Thyroid gland (tissue), 4 donors: ENCODE measurements at regions not wholly inside any gene's neighbourhood (a gene's known extent, or its start where the extent isn't known, plus 50 kb on each side); places are given as distances from the start of the nearest gene placed in this dataset.

Experiments
- DNase-seq, 2 donors: peaks; one replicate each; pipeline ENCODE4 v3.0.0-alpha.2; 2019
- H3K27ac ChIP-seq, 3 donors: fragments of 200-600 bp; sonication (generic); 1 replicate in 2 of 3; 2 replicates in 1 of 3; pipeline ENCODE4 v1.5.1; 2016 to 2019; ENCODE audit warnings: mild to moderate bottlenecking in 1 of 3, moderate library complexity in 1 of 3
- H3K27me3 ChIP-seq: fragments of 200-600 bp; sonication (generic); one replicate; pipeline ENCODE4 v1.5.1; 2019
- H3K36me3 ChIP-seq, 2 donors: fragments of 200-600 bp; sonication (generic); one replicate each; pipeline ENCODE4 v1.5.1; 2016 to 2019
- H3K4me1 ChIP-seq, 2 donors: fragments of 200-600 bp; sonication (generic); one replicate each; pipeline ENCODE4 v1.5.1; 2017 to 2019
- H3K4me3 ChIP-seq, 3 donors: fragments of 200-600 bp; sonication (generic); replicated peaks in 1 of 3; 1 replicate in 2 of 3; 2 replicates in 1 of 3; pipeline ENCODE4 v1.5.1; 2016; ENCODE audit warnings: mild to moderate bottlenecking in 1 of 3
- H3K9me3 ChIP-seq: fragments of 200-600 bp; sonication (generic); one replicate; pipeline ENCODE4 v1.5.1; 2017
- POLR2A ChIP-seq, 2 donors: fragments of 450-650 bp; IDR thresholded peaks; one replicate each; pipeline ENCODE4 v1.6.1; 2017; ENCODE audit warnings: antibody characterized with exemption in 2 of 2, mild to moderate bottlenecking in 2 of 2, moderate library complexity in 1 of 2
- WGBS, 2 donors: methylation state at CpG; one replicate each; pipeline ENCODE4 v1.1.5; 2017; 5-methylcytosine and 5-hydroxymethylcytosine counted together
- intact Hi-C: fragments of 100-400 bp; cut with DNase I; formaldehyde crosslinking; loops from one replicate; pipeline ENCODE4 v1.15.1; 2023
- TF ChIP-seq, protein P1 (sequence below), 6 experiments: fragments of 200-600 bp in 3 of 6; fragments of 450-650 bp in 3 of 6; sonication (generic) in 3 of 6; IDR thresholded peaks; one replicate each; pipeline ENCODE4 v1.5.1; 2016 to 2019; ENCODE audit warnings: antibody characterized with exemption in 6 of 6, mild to moderate bottlenecking in 2 of 6, inconsistent platforms in 1 of 6, moderate library complexity in 1 of 6

GRCh38 chr7:49112647-49113046 lies 188.3 kb downstream of the CDC14C start:
- Histone ChIP-seq H3K27ac (no peak overlapping the region), H3K27me3 (no peaks in the 10 kb centered on the region), H3K4me3 (no peak overlapping the region), H3K36me3 (no peaks in the 10 kb centered on the region), H3K4me1 (no peaks in the 10 kb centered on the region), H3K9me3 (no peaks in the 10 kb centered on the region)
- TF ChIP-seq, protein P1, sequence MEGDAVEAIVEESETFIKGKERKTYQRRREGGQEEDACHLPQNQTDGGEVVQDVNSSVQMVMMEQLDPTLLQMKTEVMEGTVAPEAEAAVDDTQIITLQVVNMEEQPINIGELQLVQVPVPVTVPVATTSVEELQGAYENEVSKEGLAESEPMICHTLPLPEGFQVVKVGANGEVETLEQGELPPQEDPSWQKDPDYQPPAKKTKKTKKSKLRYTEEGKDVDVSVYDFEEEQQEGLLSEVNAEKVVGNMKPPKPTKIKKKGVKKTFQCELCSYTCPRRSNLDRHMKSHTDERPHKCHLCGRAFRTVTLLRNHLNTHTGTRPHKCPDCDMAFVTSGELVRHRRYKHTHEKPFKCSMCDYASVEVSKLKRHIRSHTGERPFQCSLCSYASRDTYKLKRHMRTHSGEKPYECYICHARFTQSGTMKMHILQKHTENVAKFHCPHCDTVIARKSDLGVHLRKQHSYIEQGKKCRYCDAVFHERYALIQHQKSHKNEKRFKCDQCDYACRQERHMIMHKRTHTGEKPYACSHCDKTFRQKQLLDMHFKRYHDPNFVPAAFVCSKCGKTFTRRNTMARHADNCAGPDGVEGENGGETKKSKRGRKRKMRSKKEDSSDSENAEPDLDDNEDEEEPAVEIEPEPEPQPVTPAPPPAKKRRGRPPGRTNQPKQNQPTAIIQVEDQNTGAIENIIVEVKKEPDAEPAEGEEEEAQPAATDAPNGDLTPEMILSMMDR (IDR thresholded peaks at IDR 0.05), result no peak
- TF ChIP-seq POLR2A (IDR thresholded peaks at IDR 0.05), result no peak
- 81 to 87% methylated on average over 5 of the region's 5 CpGs for WGBS, 2 donors
- intact Hi-C loops, result no loop called here
- DNase-seq, result no peak

DNA sequence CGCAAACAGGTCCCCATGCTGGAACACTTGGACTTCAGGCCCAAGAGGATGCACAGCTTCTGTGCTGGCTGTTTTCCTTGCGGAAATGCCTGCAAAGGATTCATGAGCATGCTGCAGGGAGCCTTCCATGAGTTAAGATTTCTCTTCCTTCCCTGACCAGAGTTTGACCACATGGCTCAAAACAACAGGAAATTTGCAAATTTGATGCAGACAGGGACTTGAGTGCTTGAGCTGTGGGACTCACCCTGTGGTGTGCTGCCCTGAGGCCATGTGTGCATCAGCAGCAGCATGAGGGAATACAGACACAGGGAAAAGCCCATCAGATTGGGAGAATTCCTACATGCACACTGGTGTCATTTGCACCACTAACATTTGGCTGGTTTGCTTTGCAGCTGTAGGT lies 195.4 kb downstream of the CDC14C start:
- intact Hi-C loops, result no loop called here
- no peak for DNase-seq
- H3K27ac ChIP-seq, result no peak overlapping the region
- 88 to 95% methylated on average over 1 to 2 of the region's 2 CpGs for WGBS, 2 donors
- H3K36me3 ChIP-seq, result no peaks in the 10 kb centered on the region
- TF ChIP-seq, protein P1 (IDR thresholded peaks at IDR 0.05), result no peak
- no peak for TF ChIP-seq POLR2A (IDR thresholded peaks at IDR 0.05)
- no peaks in the 10 kb centered on the region for H3K4me1 ChIP-seq
- no peak overlapping the region for H3K4me3 ChIP-seq
- no peaks in the 10 kb centered on the region for H3K9me3 ChIP-seq
- no peaks in the 10 kb centered on the region for H3K27me3 ChIP-seq

DNA sequence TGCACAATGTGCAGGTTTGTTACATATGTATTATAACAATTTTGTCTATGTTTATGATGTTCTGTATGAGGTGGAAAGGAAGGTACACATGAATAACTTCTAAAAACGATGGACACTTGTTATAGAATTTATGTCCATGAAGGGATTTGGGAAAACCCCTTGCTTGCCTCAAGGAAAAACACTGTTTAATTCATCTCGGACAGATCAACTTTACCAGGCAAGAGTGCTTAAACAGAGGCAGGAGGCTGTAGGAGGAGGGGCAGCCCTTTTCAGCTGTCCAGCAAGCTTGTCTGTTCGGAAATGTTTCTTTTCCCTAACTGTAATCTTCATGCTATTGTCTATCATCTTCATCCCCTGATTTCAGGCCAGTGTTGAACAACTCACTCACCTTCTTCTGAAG lies 200.9 kb downstream of the CDC14C start:
- no peak overlapping the region for H3K27ac ChIP-seq
- intact Hi-C loops, result no loop called here
- no peaks in the 10 kb centered on the region for H3K9me3 ChIP-seq
- 58 to 63% methylated on average over 3 of the region's 3 CpGs for WGBS, 2 donors
- H3K36me3 ChIP-seq, result no peaks in the 10 kb centered on the region
- no peak for TF ChIP-seq POLR2A (IDR thresholded peaks at IDR 0.05)
- TF ChIP-seq, protein P1 (IDR thresholded peaks at IDR 0.05), result no peak
- no peak overlapping the region for H3K4me3 ChIP-seq
- no peaks in the 10 kb centered on the region for H3K4me1 ChIP-seq
- no peaks in the 10 kb centered on the region for H3K27me3 ChIP-seq
- no peak for DNase-seq

DNA sequence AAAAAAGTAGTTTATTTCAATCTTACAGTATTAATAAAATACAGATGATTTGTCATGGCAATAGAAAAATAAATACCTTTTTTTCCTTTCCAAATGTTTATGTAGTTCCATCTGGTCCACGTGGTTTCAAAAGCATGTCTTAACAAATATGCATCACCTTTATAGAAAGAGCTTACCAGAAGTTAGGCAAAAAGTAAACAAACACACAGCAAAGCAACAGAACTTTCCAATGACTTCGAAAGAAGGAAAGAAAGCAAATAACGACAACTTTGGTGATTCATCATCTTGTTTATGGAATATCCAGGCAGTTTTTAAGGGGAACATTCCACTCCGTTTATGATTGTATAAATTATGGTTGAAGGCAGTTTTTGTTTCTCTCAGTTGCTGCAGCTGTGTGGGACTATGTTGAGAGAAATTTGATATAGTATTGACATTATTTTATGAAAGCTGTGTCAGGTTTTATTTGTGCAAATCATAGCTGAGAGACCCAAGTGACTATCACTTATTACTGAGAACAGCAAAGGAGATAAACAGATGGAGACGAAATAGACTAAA lies 203.1 kb downstream of the CDC14C start:
- H3K27ac ChIP-seq, result no peak overlapping the region
- WGBS, 2 donors, result 64 to 68% methylated on average over 5 of the region's 5 CpGs
- TF ChIP-seq, protein P1 (IDR thresholded peaks at IDR 0.05), result no peak
- TF ChIP-seq POLR2A (IDR thresholded peaks at IDR 0.05), result no peak
- no peak for DNase-seq
- H3K9me3 ChIP-seq, result no peaks in the 10 kb centered on the region
- no peaks in the 10 kb centered on the region for H3K4me1 ChIP-seq
- H3K27me3 ChIP-seq, result no peaks in the 10 kb centered on the region
- H3K4me3 ChIP-seq, result no peak overlapping the region
- intact Hi-C loops, result no loop called here
- H3K36me3 ChIP-seq, result no peaks in the 10 kb centered on the region

- no peaks in the 10 kb centered on the region for H3K4me1 ChIP-seq
- no peak overlapping the region for H3K4me3 ChIP-seq
- intact Hi-C loops, result no loop called here
- no peak overlapping the region for H3K27ac ChIP-seq
- 76 to 91% methylated on average over 1 of the region's 1 CpG for WGBS, 2 donors
- H3K9me3 ChIP-seq, result no peaks in the 10 kb centered on the region
- H3K27me3 ChIP-seq, result no peaks in the 10 kb centered on the region
- no peak for DNase-seq
- TF ChIP-seq POLR2A (IDR thresholded peaks at IDR 0.05), result no peak
- TF ChIP-seq, protein P1 (IDR thresholded peaks at IDR 0.05), result no peak
- no peaks in the 10 kb centered on the region for H3K36me3 ChIP-seq
These were observed 213.6 kb downstream of the CDC14C start for GRCh38 chr7:49137978-49138377.
